Esophagus muscularis mucosa (tissue), 4 donors: ENCODE measurements at regions not wholly inside any gene's neighbourhood (a gene's known extent, or its start where the extent isn't known, plus 50 kb on each side); places are given as distances from the start of the nearest gene placed in this dataset.
A peak's percentile ranks its signal among the peaks of the same experiment; 100 is the strongest.

Source experiments
- EP300 ChIP-seq: sonication (generic); formaldehyde crosslinking; IDR thresholded peaks from one replicate; pipeline ENCODE4 v1.6.1; 2017; ENCODE audit warnings: antibody characterized with exemption
- POLR2A ChIP-seq: fragments of 450-650 bp; IDR thresholded peaks from one replicate; pipeline ENCODE4 v1.6.1; 2017; ENCODE audit warnings: antibody characterized with exemption, moderate library complexity, mild to moderate bottlenecking, low read depth
- POLR2AphosphoS5 ChIP-seq, 2 donors: sonication (generic); formaldehyde crosslinking; IDR thresholded peaks; one replicate each; pipeline ENCODE4 v1.6.1; 2017; ENCODE audit warnings: antibody characterized with exemption in 2 of 2
- TF ChIP-seq, protein P1 (sequence below), 3 experiments: fragments of 200-600 bp in 2 of 3; fragments of 450-650 bp in 1 of 3; sonication (generic) in 2 of 3; IDR thresholded peaks; one replicate each; pipeline ENCODE4 v1.5.1; 2017 to 2019; ENCODE audit warnings: antibody characterized with exemption in 3 of 3, mild to moderate bottlenecking in 2 of 3, moderate library complexity in 1 of 3

DNA sequence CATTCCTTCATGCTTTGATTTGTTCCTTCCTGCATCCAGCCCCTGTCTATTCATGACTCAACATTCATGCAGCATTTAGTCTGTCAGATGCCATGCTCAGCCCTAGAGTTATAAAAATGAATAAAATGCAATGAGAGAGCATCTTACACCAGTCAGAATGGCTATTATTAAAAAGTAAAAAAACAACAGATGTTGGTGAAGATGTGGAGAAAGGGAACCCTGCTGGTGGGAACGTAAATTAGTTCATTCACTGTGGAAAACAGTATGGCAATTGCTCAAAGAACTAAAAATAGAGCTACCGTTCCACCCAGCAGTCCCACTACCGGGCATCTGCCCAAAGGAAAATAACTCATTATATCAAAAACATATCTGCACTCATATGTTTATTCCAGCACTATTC, 70.0 kb upstream of the GTF3A start:
- TF ChIP-seq POLR2A (no peak), EP300 (no peak), POLR2AphosphoS5 (IDR thresholded peaks at IDR 0.05) (peak in 1 of 2 donors; percentile 21)
- TF ChIP-seq, protein P1, sequence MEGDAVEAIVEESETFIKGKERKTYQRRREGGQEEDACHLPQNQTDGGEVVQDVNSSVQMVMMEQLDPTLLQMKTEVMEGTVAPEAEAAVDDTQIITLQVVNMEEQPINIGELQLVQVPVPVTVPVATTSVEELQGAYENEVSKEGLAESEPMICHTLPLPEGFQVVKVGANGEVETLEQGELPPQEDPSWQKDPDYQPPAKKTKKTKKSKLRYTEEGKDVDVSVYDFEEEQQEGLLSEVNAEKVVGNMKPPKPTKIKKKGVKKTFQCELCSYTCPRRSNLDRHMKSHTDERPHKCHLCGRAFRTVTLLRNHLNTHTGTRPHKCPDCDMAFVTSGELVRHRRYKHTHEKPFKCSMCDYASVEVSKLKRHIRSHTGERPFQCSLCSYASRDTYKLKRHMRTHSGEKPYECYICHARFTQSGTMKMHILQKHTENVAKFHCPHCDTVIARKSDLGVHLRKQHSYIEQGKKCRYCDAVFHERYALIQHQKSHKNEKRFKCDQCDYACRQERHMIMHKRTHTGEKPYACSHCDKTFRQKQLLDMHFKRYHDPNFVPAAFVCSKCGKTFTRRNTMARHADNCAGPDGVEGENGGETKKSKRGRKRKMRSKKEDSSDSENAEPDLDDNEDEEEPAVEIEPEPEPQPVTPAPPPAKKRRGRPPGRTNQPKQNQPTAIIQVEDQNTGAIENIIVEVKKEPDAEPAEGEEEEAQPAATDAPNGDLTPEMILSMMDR (IDR thresholded peaks at IDR 0.05) = peak in 2 of 3 experiments; percentile 43 to 50
